Motor neuron (in vitro differentiated cells): ENCODE measurements at regions not wholly inside any gene's neighbourhood (a gene's known extent, or its start where the extent isn't known, plus 50 kb on each side); places are given as distances from the start of the nearest gene placed in this dataset.

Experiments
- ATAC-seq, 8 experiments: fragments of 200-7000 bp; cut with Tn5 transposase; replicated peaks in 6 of 8; 2 replicates each; pipeline ENCODE4 v1.8.0; 2021; ENCODE audit warnings: mild to moderate bottlenecking in 8 of 8, moderate library complexity in 8 of 8
- H3K27ac ChIP-seq, 2 donors: fragments of 250-450 bp; sonication (Bioruptor Pico); 2 replicates each; pipeline ENCODE4 v1.9.0; 2021; ENCODE audit warnings: antibody characterized with exemption in 2 of 2, mild to moderate bottlenecking in 2 of 2, moderate library complexity in 1 of 2
- H3K4me1 ChIP-seq, 2 donors: fragments of 250-450 bp; sonication (Bioruptor Pico); replicated peaks in 1 of 2; 2 replicates each; pipeline ENCODE4 v1.6.1; 2021; ENCODE audit warnings: antibody characterized with exemption in 2 of 2, mild to moderate bottlenecking in 2 of 2, moderate library complexity in 1 of 2
- H3K4me3 ChIP-seq, 5 donors: fragments of 250-450 bp; sonication (Bioruptor Pico); 2 replicates each; pipeline ENCODE4 v1.9.0; 2021; ENCODE audit warnings: antibody characterized with exemption in 5 of 5, mild to moderate bottlenecking in 5 of 5, moderate library complexity in 4 of 5
- whole genome bisulfite sequencing, 10 experiments: fragments of 450-650 bp; shearing (Covaris generic); methylation state at CpG; one replicate each; pipeline ENCODE4 v1.0.0; 2022; 5-methylcytosine and 5-hydroxymethylcytosine counted together
- in situ Hi-C, 9 experiments: fragments of 400-800 bp; cut with MboI; loops; one replicate each; pipeline ENCODE4 v1.15.0; 2021; ENCODE audit warnings: low sequenced_read_pairs in 9 of 9, low pct_unique_long_range_greater_than_20kb in 2 of 9; ENCODE audit not compliant: unreplicated experiment in 9 of 9

DNA sequence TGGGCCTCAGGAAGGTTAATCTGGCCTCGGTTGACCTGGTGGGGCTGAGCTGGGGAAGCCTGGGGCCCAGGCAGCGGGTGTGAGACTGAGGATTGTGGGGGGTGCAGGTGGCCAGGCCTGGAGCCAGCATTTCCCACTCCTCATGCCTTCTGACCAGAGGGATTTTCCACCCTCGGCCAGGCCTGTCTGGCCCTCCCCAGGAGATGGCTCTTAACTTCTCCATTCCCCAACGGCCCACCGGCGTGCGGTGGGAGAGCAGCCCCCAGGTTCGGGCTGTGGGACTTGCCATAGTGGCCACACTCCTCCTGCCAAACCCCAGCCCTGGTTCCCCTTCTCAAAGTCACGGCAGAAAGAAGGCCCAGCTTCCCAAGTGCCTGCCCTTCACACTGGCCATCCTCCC is 126.5 kb upstream of the RUNX3 start:
- Histone ChIP-seq H3K4me3 (no peak overlapping the region), H3K27ac (no peak overlapping the region), H3K4me1 (peaks cover 0 to 10% of the 10 kb centered on the region in 2 donors)
- in situ Hi-C loops = no loop called here
- ATAC-seq = no peak
- 97% methylated on average over 5 of the region's 9 CpGs; no CpG with 5 or more reads in 9 of the 10 experiments for WGBS, 10 experiments

- no peak overlapping the region for H3K27ac ChIP-seq
- no peak for ATAC-seq
- WGBS, 10 experiments = 20 to 100% (median 84%) methylated on average over 1 to 4 of the region's 5 CpGs; no CpG with 5 or more reads in 4 of the 10 experiments
- H3K4me1 ChIP-seq = peaks cover 0 to 10% of the 10 kb centered on the region in 2 donors
- no peak overlapping the region for H3K4me3 ChIP-seq
- in situ Hi-C loops = no loop called here
Observed at GRCh38 chr1:25055961-25056360, 125.9 kb upstream of the RUNX3 start.

GRCh38 chr1:25055324-25055780 is 125.3 kb upstream of the RUNX3 start:
- WGBS, 10 experiments = 40 to 100% methylated on average over 1 of the region's 13 CpGs; no CpG with 5 or more reads in 8 of the 10 experiments
- ATAC-seq = peak in 5 of 8 experiments; percentile 69 to 80 (median 73)
- Histone ChIP-seq H3K4me1 (peaks cover 0 to 10% of the 10 kb centered on the region in 2 donors), H3K4me3 (no peak overlapping the region), H3K27ac (no peak overlapping the region)
- in situ Hi-C loops = no loop called here

DNA sequence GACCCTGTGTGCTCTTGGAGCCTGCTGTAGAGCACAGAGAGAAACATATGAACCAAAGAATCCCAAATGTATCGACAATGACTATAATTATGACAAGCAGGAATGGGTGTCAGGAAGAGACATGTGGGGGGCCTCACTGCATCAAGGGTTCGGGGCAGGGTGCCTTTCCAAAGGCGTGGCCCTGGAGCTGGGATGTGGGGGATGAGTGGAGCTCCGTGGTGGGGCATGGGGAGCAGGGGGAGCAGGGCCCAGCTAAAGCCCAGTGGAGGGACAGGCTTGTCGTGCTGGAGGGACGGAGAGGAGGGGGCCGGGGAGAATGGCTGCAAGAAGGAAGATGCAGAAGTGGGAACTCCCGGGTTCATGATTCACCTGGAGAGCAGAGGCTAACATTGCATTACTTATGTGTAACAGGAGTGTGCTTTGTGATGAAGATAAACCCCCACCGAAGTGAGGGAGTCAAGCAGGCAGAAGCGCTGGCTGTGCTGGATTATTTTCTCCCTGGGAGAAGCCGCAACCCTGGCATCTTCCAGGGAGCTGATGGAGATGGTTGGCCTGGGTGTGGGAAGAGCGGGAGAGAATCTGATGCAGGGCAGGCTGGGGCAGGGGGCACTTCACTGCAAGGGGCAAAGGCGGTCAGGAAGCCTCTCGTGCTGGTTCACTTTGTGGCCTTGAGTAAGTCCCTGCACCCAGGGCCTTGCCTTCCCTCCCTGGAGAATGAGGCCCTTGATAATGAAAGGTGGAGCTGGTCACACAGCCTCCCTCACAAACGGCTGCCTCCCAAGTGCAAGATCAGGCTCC is 124.6 kb upstream of the RUNX3 start:
- 33 to 60% methylated on average over 1 to 3 of the region's 15 CpGs; no CpG with 5 or more reads in 8 of the 10 experiments for WGBS, 10 experiments
- Histone ChIP-seq H3K4me3 (no peak overlapping the region), H3K27ac (no peak overlapping the region), H3K4me1 (peaks cover 0 to 13% of the 10 kb centered on the region in 2 donors)
- in situ Hi-C loops = no loop called here
- ATAC-seq = peak in 2 of 8 experiments; percentile 16 to 25

GRCh38 chr1:25053576-25054250 is 123.6 kb upstream of the RUNX3 start:
- H3K4me1 ChIP-seq = peaks cover 0 to 14% of the 10 kb centered on the region in 2 donors
- no peak overlapping the region for H3K4me3 ChIP-seq
- in situ Hi-C loops = no loop called here
- no peak for ATAC-seq
- WGBS, 10 experiments = 0 to 88% (median 70%) methylated on average over 1 to 8 of the region's 12 CpGs; no CpG with 5 or more reads in 4 of the 10 experiments
- H3K27ac ChIP-seq = no peak overlapping the region

GRCh38 chr1:25051906-25052305 is 121.8 kb upstream of the RUNX3 start:
- 0 to 92% (median 50%) methylated on average over 1 to 11 of the region's 12 CpGs; no CpG with 5 or more reads in 2 of the 10 experiments for WGBS, 10 experiments
- ATAC-seq = no peak
- in situ Hi-C loops = no loop called here

GRCh38 chr1:25051504-25051903 is 121.4 kb upstream of the RUNX3 start:
- no peak for ATAC-seq
- 33 to 84% (median 78%) methylated on average over 1 to 6 of the region's 6 CpGs; no CpG with 5 or more reads in 3 of the 10 experiments for WGBS, 10 experiments

More at GRCh38 chr1:25051906-25052305, 121.8 kb upstream of the RUNX3 start:
- Histone ChIP-seq H3K4me3 (no peak overlapping the region), H3K4me1 (peaks cover 0 to 21% of the 10 kb centered on the region in 2 donors), H3K27ac (no peak overlapping the region)

DNA sequence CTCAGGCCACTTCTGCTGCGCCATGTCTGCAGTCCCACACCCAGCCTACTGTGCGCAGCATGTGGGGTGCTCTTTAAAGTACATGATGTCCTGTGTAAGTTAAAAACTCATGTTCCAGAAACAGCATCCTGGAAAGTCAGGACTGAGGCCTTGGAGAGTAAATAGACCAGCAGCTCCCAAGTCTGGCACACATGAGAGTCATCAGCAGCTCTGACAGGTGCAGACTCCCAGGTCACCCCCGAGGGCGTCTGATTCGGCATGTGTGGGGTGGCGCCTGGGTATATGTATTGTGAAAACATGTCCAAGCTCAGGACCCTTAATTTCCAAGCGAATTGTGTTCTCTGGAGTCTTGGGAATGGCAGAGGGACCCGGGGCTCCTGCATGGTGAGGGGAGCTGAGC is 120.1 kb upstream of the RUNX3 start:
- no peak for ATAC-seq
- no peak overlapping the region for H3K27ac ChIP-seq
- no peak overlapping the region for H3K4me3 ChIP-seq
- H3K4me1 ChIP-seq = peaks cover 0 to 18% of the 10 kb centered on the region in 2 donors
- 0 to 90% (median 82%) methylated on average over 2 to 7 of the region's 8 CpGs; no CpG with 5 or more reads in 5 of the 10 experiments for WGBS, 10 experiments
- in situ Hi-C loops = no loop called here

More at GRCh38 chr1:25051504-25051903, 121.4 kb upstream of the RUNX3 start:
- H3K27ac ChIP-seq = no peak overlapping the region
- no peak overlapping the region for H3K4me3 ChIP-seq
- peaks cover 0 to 21% of the 10 kb centered on the region in 2 donors for H3K4me1 ChIP-seq
- in situ Hi-C loops = no loop called here

DNA sequence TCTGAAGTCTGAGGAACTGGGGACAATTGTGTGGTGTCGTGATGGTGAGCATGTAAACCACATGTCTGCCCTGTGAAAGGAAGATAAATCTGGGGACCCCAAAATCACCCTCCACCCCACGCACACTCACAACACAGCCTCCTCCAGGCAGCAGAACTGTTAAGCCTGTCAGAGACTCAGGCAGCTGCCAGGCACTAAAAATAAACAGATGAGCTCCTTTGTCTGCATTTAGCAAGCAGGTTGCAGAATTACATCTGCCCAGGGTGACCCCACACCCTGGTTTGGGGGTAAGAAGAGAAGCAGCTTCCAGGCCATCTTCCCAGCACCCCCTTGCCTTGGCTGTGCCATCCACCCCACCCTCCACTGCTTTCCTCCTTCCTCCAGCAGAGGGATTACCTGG is 119.1 kb upstream of the RUNX3 start:
- Histone ChIP-seq H3K27ac (no peak overlapping the region), H3K4me1 (peaks cover 0 to 13% of the 10 kb centered on the region in 2 donors), H3K4me3 (no peak overlapping the region)
- in situ Hi-C loops = no loop called here
- no peak for ATAC-seq
- 0 to 100% (median 71%) methylated on average over 1 to 2 of the region's 2 CpGs; no CpG with 5 or more reads in 4 of the 10 experiments for WGBS, 10 experiments

DNA sequence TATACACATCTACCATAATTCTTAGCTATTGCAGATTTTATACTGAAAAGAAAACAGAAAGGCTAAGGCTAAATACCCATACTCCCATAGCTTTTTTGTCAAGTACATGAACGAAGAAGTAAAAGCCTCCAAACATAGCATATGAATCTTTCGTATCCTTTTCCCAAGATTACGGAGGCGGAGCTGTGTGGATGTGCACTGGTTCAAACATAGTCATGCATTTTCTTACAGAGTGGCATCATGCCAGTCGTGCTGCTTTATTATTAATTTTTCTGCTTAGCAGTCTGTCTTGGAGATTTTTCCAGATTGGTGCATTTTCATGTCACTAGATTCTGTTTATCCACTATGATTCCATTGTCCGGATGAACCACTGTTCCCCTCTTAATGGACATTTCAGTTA is 118.7 kb upstream of the RUNX3 start:
- no peak overlapping the region for H3K4me3 ChIP-seq
- in situ Hi-C loops = no loop called here
- H3K27ac ChIP-seq = no peak overlapping the region
- H3K4me1 ChIP-seq = peaks cover 0 to 13% of the 10 kb centered on the region in 2 donors
- ATAC-seq = no peak
- 28 to 100% (median 71%) methylated on average over 1 to 6 of the region's 6 CpGs for WGBS, 10 experiments

- no peak overlapping the region for H3K4me3 ChIP-seq
- H3K27ac ChIP-seq = no peak overlapping the region
- in situ Hi-C loops = no loop called here
- peaks cover 0 to 13% of the 10 kb centered on the region in 2 donors for H3K4me1 ChIP-seq
- 0 to 95% (median 60%) methylated on average over 1 to 9 of the region's 11 CpGs; no CpG with 5 or more reads in 2 of the 10 experiments for WGBS, 10 experiments
- ATAC-seq = peak in 4 of 8 experiments; percentile 14 to 46 (median 27)
Observed at GRCh38 chr1:25047506-25048240, 117.6 kb upstream of the RUNX3 start.

- ATAC-seq = no peak
- in situ Hi-C loops = no loop called here
- WGBS, 10 experiments = 40 to 69% (median 62%) methylated on average over 1 to 7 of the region's 8 CpGs; no CpG with 5 or more reads in 4 of the 10 experiments
- Histone ChIP-seq H3K4me1 (peaks cover 0 to 11% of the 10 kb centered on the region in 2 donors), H3K4me3 (no peak overlapping the region), H3K27ac (no peak overlapping the region)
Observed at GRCh38 chr1:25046194-25046532, 116.1 kb upstream of the RUNX3 start.
